ENCODE measurements at regions not wholly inside any gene's neighbourhood (a gene's known extent, or its start where the extent isn't known, plus 50 kb on each side); places are given as distances from the start of the nearest gene placed in this dataset.
"Not testable (repeated sequence)": the region's sequence is repeated elsewhere in the genome, so short reads cannot be mapped to it uniquely, and the experiment has no call there.

GRCh38 chr18:55892862-55893813 is 305.1 kb upstream of the TCF4 start:
- CTCF ChIA-PET, result not testable (repeated sequence)

More at GRCh38 chr18:55892862-55893813, 305.1 kb upstream of the TCF4 start:
- WGBS, 2 experiments (ENCODE audit: extremely low coverage in 2 of 2, insufficient read length in 1 of 2), result 94% methylated on average over 14 of the region's 28 CpGs; no CpG with 5 or more reads in 1 of the 2 experiments
- ATAC-seq (ENCODE audit: low read depth); H4K8ac ChIP-seq (ENCODE audit: low read depth in 2 of 2, low read length in 2 of 2); H3K18ac ChIP-seq (ENCODE audit: low read depth, low read length); H3K9me3 ChIP-seq (ENCODE audit: control insufficient read depth, insufficient read depth, low read length); H3K4me3 ChIP-seq (ENCODE audit: insufficient read depth, low read depth, low read length); H2BK120ac ChIP-seq (ENCODE audit: low read depth, low read length); H3K36me3 ChIP-seq (ENCODE audit: control insufficient read depth, insufficient read depth, low read length); H4K5ac ChIP-seq (ENCODE audit: low read depth, low read length); H3K9ac ChIP-seq (ENCODE audit: low read depth, low read length); H3K14ac ChIP-seq (replicated peaks; ENCODE audit: low read depth, low read length); BruUV-seq (replicated peaks); H4K20me1 ChIP-seq (ENCODE audit: insufficient read depth, low read length); H3K4me1 ChIP-seq (ENCODE audit: control insufficient read depth, insufficient read depth, low read length); DNase-seq; in situ Hi-C loops (cut with MboI; ENCODE audit: low sequenced_read_pairs); intact Hi-C loops (cut with micrococcal nuclease); H2AFZ ChIP-seq (replicated peaks; ENCODE audit: low read length, poor library complexity); H4K91ac ChIP-seq (ENCODE audit: insufficient read depth, low read depth, low read length); H3K4me2 ChIP-seq (ENCODE audit: low read depth, low read length); H3K27ac ChIP-seq (ENCODE audit: insufficient read depth, low read length); dilution Hi-C loops (cut with HindIII; ENCODE audit: low sequenced_read_pairs, unreplicated experiment); H3K9me1 ChIP-seq (ENCODE audit: insufficient read depth, low read length); H3K56ac ChIP-seq (ENCODE audit: extremely low read depth, insufficient read depth, low read length); H2AK9ac ChIP-seq (replicated peaks; ENCODE audit: low read depth, low read length, poor library complexity); H3K79me1 ChIP-seq (ENCODE audit: low read depth in 1 of 2, low read length in 2 of 2); H3K23ac ChIP-seq (ENCODE audit: low read depth, low read length); POLR2A ChIA-PET (ENCODE audit: unreplicated experiment); H2BK5ac ChIP-seq (ENCODE audit: low read depth, low read length, poor library complexity, severe bottlenecking); H2BK20ac ChIP-seq (ENCODE audit: low read depth, low read length); H3K27me3 ChIP-seq (ENCODE audit: control insufficient read depth, insufficient read depth, low read length); H3K4ac ChIP-seq (ENCODE audit: low read depth, low read length); H2AK5ac ChIP-seq (ENCODE audit: low read depth, low read length); H2BK15ac ChIP-seq (ENCODE audit: low read depth, low read length): not testable (repeated sequence)

All from IMR-90 (cell line).